Glutamatergic neuron (in vitro differentiated cells): ENCODE measurements at regions not wholly inside any gene's neighbourhood (a gene's known extent, or its start where the extent isn't known, plus 50 kb on each side); places are given as distances from the start of the nearest gene placed in this dataset.
A peak's percentile ranks its signal among the peaks of the same experiment; 100 is the strongest.
"Not testable (repeated sequence)": the region's sequence is repeated elsewhere in the genome, so short reads cannot be mapped to it uniquely, and the experiment has no call there.

Experiments used
- DNase-seq: peaks from one replicate; pipeline ENCODE4 v3.0.0; 2022
- H3K27ac Mint-ChIP-seq: one replicate; pipeline ENCODE4 v1.8.0; 2020; ENCODE audit warnings: mild to moderate bottlenecking, mixed read lengths, inconsistent platforms; ENCODE audit not compliant: unreplicated experiment
- H3K27me3 Mint-ChIP-seq: one replicate; pipeline ENCODE4 v1.8.0; 2020; ENCODE audit warnings: mild to moderate bottlenecking, moderate library complexity, mixed read lengths, inconsistent platforms; ENCODE audit not compliant: unreplicated experiment
- H3K36me3 Mint-ChIP-seq: one replicate; pipeline ENCODE4 v1.8.0; 2020; ENCODE audit warnings: mild to moderate bottlenecking, mixed read lengths, inconsistent platforms; ENCODE audit not compliant: unreplicated experiment
- H3K4me1 Mint-ChIP-seq: one replicate; pipeline ENCODE4 v1.8.0; 2020; ENCODE audit warnings: mild to moderate bottlenecking, low read depth, mixed read lengths, inconsistent platforms; ENCODE audit not compliant: unreplicated experiment
- H3K4me3 Mint-ChIP-seq: one replicate; pipeline ENCODE4 v1.8.0; 2020; ENCODE audit warnings: mild to moderate bottlenecking, mixed read lengths, inconsistent platforms; ENCODE audit not compliant: unreplicated experiment
- H3K9me3 Mint-ChIP-seq: one replicate; pipeline ENCODE4 v1.8.0; 2020; ENCODE audit warnings: mild to moderate bottlenecking, moderate library complexity, mixed read lengths, inconsistent platforms; ENCODE audit not compliant: unreplicated experiment
- TF ChIP-seq, protein P1 (sequence below): fragments of 200-600 bp; sonication (generic); IDR thresholded peaks from one replicate; pipeline ENCODE4 v1.5.0; 2021; ENCODE audit not compliant: partially characterized antibody, unreplicated experiment

DNA sequence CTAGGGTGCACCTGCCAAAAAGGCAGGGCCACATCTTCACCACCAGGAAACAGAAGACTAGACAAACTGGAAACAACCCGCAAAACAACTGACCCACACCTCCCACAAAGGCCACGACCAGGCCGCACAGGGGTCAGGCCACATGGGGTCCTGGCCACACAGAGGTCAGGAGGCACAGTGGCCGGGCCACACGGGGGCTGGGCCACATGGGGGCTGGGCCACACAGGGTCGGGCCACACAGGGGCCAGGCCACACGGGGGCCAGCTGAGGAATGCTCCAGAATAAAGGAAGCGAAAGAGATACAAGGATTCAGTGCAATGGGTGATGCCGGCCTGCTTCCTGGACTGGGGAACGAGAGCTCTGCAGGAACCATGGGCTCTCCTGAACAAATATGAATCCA lies 91.6 kb downstream of the OLFM1 start:
- no peaks in the 10 kb centered on the region for H3K36me3 Mint-ChIP-seq
- TF ChIP-seq, protein P1, sequence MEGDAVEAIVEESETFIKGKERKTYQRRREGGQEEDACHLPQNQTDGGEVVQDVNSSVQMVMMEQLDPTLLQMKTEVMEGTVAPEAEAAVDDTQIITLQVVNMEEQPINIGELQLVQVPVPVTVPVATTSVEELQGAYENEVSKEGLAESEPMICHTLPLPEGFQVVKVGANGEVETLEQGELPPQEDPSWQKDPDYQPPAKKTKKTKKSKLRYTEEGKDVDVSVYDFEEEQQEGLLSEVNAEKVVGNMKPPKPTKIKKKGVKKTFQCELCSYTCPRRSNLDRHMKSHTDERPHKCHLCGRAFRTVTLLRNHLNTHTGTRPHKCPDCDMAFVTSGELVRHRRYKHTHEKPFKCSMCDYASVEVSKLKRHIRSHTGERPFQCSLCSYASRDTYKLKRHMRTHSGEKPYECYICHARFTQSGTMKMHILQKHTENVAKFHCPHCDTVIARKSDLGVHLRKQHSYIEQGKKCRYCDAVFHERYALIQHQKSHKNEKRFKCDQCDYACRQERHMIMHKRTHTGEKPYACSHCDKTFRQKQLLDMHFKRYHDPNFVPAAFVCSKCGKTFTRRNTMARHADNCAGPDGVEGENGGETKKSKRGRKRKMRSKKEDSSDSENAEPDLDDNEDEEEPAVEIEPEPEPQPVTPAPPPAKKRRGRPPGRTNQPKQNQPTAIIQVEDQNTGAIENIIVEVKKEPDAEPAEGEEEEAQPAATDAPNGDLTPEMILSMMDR, result no peak
- H3K27ac Mint-ChIP-seq, result no peak overlapping the region
- H3K4me3 Mint-ChIP-seq, result peak overlapping the region; percentile 40
- peaks cover under 1% of the 10 kb centered on the region for H3K27me3 Mint-ChIP-seq
- H3K9me3 Mint-ChIP-seq, result no peaks in the 10 kb centered on the region
- peaks cover 9% of the 10 kb centered on the region for H3K4me1 Mint-ChIP-seq
- DNase-seq, result no peak

DNA sequence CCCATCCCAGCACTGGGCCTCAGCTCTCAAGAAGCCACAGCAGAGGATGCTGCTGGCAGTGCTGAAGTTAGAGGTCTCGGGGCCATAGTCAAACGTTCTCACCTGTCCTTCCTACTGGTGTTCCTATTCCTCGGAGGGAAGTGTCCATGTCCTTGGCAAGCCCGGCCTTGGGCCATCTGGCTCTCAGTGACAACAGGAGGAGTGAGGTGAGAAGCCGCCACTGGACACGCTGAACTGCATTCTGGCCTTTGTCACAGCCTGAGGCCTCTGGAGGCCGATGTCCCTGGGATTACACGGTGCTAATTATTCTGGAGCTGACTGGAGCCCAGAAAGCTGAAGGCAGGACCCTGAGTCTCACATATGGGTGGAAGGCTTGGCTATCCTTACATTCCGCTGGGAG lies 92.5 kb downstream of the OLFM1 start:
- Mint-ChIP-seq H3K4me3 (no peak overlapping the region), H3K36me3 (no peaks in the 10 kb centered on the region), H3K27me3 (no peaks in the 10 kb centered on the region), H3K9me3 (no peaks in the 10 kb centered on the region), H3K4me1 (peaks cover 8% of the 10 kb centered on the region), H3K27ac (no peak overlapping the region)
- DNase-seq, result no peak
- TF ChIP-seq, protein P1, result no peak

DNA sequence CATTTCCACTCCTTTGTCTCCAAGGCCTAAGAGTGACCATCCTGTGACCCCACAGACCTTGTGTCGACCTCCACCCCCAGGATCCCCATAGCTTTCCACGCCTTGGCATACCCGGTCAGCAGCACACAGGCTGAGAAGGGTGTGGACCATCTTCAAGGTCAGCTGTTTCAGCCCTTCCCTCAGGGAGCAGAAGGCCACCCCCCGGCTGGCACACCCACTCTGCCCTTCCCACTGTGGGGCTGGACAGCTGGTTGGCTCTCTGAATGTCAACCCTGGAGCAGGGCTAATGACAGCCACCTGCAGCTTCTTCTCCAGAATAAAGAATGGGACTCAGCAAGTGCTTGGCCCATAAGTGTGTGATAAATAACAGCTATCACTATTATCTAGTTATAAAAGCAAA lies 93.1 kb downstream of the OLFM1 start:
- Mint-ChIP-seq H3K4me3 (no peak overlapping the region), H3K36me3 (no peaks in the 10 kb centered on the region), H3K9me3 (no peaks in the 10 kb centered on the region), H3K27me3 (no peaks in the 10 kb centered on the region), H3K27ac (no peak overlapping the region), H3K4me1 (peaks cover 8% of the 10 kb centered on the region)
- no peak for DNase-seq
- TF ChIP-seq, protein P1, result no peak

DNA sequence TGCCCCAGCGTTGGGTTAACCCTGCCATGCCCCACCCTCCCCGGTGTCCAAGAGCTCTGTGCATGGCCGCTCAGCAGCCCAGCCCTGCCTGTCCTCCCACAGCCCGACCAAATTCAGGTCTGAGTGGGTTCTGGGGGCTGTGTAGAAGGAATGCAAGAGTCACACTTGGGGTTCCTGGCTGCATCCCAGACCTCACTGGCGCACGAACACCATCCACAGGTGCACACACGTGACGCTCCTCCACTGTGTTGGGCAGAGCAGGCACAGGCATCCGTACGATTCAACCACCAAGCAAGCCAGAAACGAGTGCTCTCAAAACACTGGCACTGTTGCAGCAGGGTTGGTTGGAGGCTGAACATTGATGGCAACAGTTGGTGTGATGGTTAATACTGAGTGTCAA lies 93.9 kb downstream of the OLFM1 start:
- H3K4me3 Mint-ChIP-seq, result no peak overlapping the region
- H3K27me3 Mint-ChIP-seq, result no peaks in the 10 kb centered on the region
- TF ChIP-seq, protein P1, result no peak
- DNase-seq, result no peak
- H3K4me1 Mint-ChIP-seq, result peaks cover 8% of the 10 kb centered on the region
- H3K9me3 Mint-ChIP-seq, result no peaks in the 10 kb centered on the region
- no peak overlapping the region for H3K27ac Mint-ChIP-seq
- no peaks in the 10 kb centered on the region for H3K36me3 Mint-ChIP-seq

DNA sequence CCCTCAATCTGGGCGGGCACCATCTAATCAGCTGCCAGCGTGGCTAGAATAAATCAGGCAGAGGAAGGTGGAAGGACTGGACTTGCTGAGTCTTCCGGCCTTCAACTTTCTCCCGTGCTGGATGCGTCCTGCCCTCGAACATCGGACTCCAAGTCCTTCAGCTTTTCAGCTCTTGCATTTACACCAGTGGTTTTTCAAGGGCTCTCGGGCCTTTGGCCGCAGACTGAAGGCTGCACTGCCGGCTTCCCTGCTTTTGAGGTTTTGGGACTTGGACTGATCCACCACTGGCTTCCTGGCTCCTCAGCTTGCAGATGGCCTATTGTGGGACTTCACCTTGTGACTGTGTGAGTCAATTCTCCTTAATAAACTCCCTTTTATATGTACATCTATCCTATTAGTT lies 94.4 kb downstream of the OLFM1 start:
- H3K9me3 Mint-ChIP-seq, H3K27me3 Mint-ChIP-seq, H3K27ac Mint-ChIP-seq, DNase-seq, H3K36me3 Mint-ChIP-seq, H3K4me3 Mint-ChIP-seq: not testable (repeated sequence)
- peaks cover 10% of the 10 kb centered on the region for H3K4me1 Mint-ChIP-seq

DNA sequence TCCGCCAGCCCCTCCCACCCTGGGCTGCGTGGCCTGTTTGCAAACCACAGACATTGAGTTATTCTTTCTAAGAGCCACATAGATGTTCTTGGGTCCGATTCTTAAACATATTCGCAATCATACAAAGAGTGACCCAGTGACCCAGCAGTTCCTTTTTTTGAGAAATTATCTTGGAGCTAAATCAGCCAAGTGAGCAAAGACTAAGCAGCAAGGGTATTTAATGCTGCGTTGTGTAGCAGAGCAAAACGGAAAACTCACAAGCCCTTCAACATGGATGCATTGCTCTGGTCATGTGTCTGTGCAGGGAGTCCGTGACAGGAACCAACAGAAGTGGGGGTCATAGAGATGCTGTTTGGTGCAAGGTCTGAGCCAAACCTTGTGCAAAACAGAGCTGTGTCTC lies 95.6 kb downstream of the OLFM1 start:
- no peak for DNase-seq
- Mint-ChIP-seq H3K4me1 (peaks cover 10% of the 10 kb centered on the region), H3K9me3 (peaks cover 4% of the 10 kb centered on the region), H3K27ac (no peak overlapping the region), H3K27me3 (peaks cover 1% of the 10 kb centered on the region), H3K36me3 (no peaks in the 10 kb centered on the region), H3K4me3 (no peak overlapping the region)
- TF ChIP-seq, protein P1, result no peak
